Esophagus squamous epithelium (tissue), 4 donors: ENCODE measurements at regions not wholly inside any gene's neighbourhood (a gene's known extent, or its start where the extent isn't known, plus 50 kb on each side); places are given as distances from the start of the nearest gene placed in this dataset.

Experiments used
- POLR2A ChIP-seq, 4 donors: fragments of 450-650 bp; IDR thresholded peaks; one replicate each; pipeline ENCODE4 v1.6.1; 2017; ENCODE audit warnings: antibody characterized with exemption in 4 of 4, mild to moderate bottlenecking in 4 of 4, moderate library complexity in 3 of 4
- TF ChIP-seq, protein P1 (sequence below), 6 experiments: fragments of 450-650 bp in 4 of 6; fragments of 200-600 bp in 2 of 6; sonication (generic) in 2 of 6; IDR thresholded peaks; one replicate each; pipeline ENCODE4 v1.5.1; 2016 to 2019; ENCODE audit warnings: antibody characterized with exemption in 6 of 6, mild to moderate bottlenecking in 4 of 6, moderate library complexity in 4 of 6

DNA sequence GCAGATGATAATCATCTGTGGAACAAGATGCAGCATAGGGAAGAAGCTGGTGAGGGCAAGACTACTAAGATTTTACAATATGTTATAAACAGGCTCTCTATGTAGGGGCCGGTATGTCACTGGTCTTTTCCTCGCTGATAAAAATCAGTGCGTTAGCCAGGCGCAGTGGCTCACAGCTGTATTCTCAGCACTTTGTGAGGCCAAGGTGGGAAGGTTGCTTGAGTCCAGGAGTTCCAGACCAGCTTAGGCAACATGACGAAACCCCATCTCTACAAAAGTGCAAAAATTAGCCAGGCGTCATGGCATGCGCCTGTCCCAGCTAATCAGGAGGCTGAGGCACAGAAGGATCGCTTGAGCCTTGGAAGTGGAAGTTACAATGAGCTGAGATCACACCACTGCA is 135.9 kb downstream of the TUSC1 start:
- TF ChIP-seq, protein P1, sequence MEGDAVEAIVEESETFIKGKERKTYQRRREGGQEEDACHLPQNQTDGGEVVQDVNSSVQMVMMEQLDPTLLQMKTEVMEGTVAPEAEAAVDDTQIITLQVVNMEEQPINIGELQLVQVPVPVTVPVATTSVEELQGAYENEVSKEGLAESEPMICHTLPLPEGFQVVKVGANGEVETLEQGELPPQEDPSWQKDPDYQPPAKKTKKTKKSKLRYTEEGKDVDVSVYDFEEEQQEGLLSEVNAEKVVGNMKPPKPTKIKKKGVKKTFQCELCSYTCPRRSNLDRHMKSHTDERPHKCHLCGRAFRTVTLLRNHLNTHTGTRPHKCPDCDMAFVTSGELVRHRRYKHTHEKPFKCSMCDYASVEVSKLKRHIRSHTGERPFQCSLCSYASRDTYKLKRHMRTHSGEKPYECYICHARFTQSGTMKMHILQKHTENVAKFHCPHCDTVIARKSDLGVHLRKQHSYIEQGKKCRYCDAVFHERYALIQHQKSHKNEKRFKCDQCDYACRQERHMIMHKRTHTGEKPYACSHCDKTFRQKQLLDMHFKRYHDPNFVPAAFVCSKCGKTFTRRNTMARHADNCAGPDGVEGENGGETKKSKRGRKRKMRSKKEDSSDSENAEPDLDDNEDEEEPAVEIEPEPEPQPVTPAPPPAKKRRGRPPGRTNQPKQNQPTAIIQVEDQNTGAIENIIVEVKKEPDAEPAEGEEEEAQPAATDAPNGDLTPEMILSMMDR (IDR thresholded peaks at IDR 0.05) = no peak
- no peak for TF ChIP-seq POLR2A (IDR thresholded peaks at IDR 0.05)
